Caki2 (cell line): ENCODE measurements at regions not wholly inside any gene's neighbourhood (a gene's known extent, or its start where the extent isn't known, plus 50 kb on each side); places are given as distances from the start of the nearest gene placed in this dataset.
"Not testable (repeated sequence)": the region's sequence is repeated elsewhere in the genome, so short reads cannot be mapped to it uniquely, and the experiment has no call there.

Source experiments
- DNase-seq: peaks from one replicate; pipeline ENCODE4 v3.0.0-alpha.2; 2015; ENCODE audit warnings: low read depth
- in situ Hi-C: cut with HindIII; loops from 2 replicates; pipeline ENCODE4 v1.10.0; 2016; ENCODE audit warnings: low sequenced_read_pairs, low pct_unique_long_range_greater_than_20kb, mixed read lengths

GRCh38 chr14:80316441-80316840 is 105.1 kb upstream of the DIO2 start:
- no peak for DNase-seq
- in situ Hi-C loops: no loop called here

- DNase-seq: no peak
- in situ Hi-C loops: no loop called here
Measured at GRCh38 chr14:80315681-80316080, 104.4 kb upstream of the DIO2 start.

GRCh38 chr14:80313806-80314205 is 102.5 kb upstream of the DIO2 start:
- no peak for DNase-seq
- in situ Hi-C loops: no loop called here

- in situ Hi-C loops: no loop called here
- no peak for DNase-seq
Measured at GRCh38 chr14:80310938-80311750, 99.8 kb upstream of the DIO2 start.

GRCh38 chr14:80304125-80304766 is 92.9 kb upstream of the DIO2 start:
- in situ Hi-C loops: no loop called here

GRCh38 chr14:80300351-80300750 is 89.0 kb upstream of the DIO2 start:
- no peak for DNase-seq
- in situ Hi-C loops: no loop called here

More at GRCh38 chr14:80304125-80304766, 92.9 kb upstream of the DIO2 start:
- no peak for DNase-seq

GRCh38 chr14:80298491-80299017 is 87.2 kb upstream of the DIO2 start:
- no peak for DNase-seq
- in situ Hi-C loops: no loop called here

- in situ Hi-C loops: no loop called here
Measured at GRCh38 chr14:80291101-80291500, 79.8 kb upstream of the DIO2 start.

GRCh38 chr14:80286744-80287143 is 75.4 kb upstream of the DIO2 start:
- in situ Hi-C loops, DNase-seq: not testable (repeated sequence)

More at GRCh38 chr14:80291101-80291500, 79.8 kb upstream of the DIO2 start:
- DNase-seq: no peak

- in situ Hi-C loops: no loop called here
- DNase-seq: no peak
Measured at GRCh38 chr14:80278293-80279023, 67.2 kb upstream of the DIO2 start.

- in situ Hi-C loops: no loop called here
- DNase-seq: no peak
Measured at GRCh38 chr14:80275208-80275850, 64.0 kb upstream of the DIO2 start.

GRCh38 chr14:80274310-80274709 is 63.0 kb upstream of the DIO2 start:
- DNase-seq, in situ Hi-C loops: not testable (repeated sequence)

- in situ Hi-C loops: no loop called here
- no peak for DNase-seq
Measured at GRCh38 chr14:80271389-80271788, 60.1 kb upstream of the DIO2 start.

GRCh38 chr14:80269353-80269925 is 58.1 kb upstream of the DIO2 start:
- in situ Hi-C loops: no loop called here
- no peak for DNase-seq

GRCh38 chr14:80266930-80267329 is 55.6 kb upstream of the DIO2 start:
- in situ Hi-C loops: no loop called here
- no peak for DNase-seq

GRCh38 chr14:80264702-80265101 is 53.4 kb upstream of the DIO2 start:
- in situ Hi-C loops: no loop called here
- no peak for DNase-seq
